HG03025 (cell line): ENCODE measurements at regions not wholly inside any gene's neighbourhood (a gene's known extent, or its start where the extent isn't known, plus 50 kb on each side); places are given as distances from the start of the nearest gene placed in this dataset.
A peak's percentile ranks its signal among the peaks of the same experiment; 100 is the strongest.

Source experiments
- ATAC-seq: cut with Tn5 transposase; IDR thresholded peaks from one replicate; pipeline ENCODE4 v1.9.1; 2021; ENCODE audit warnings: mild to moderate bottlenecking, moderate library complexity; ENCODE audit not compliant: unreplicated experiment, low FRiP score

GRCh38 chr12:124505001-124505818 is 62.2 kb downstream of the NCOR2 start:
- no peak for ATAC-seq

- ATAC-seq = no peak
These were observed 63.0 kb downstream of the NCOR2 start for GRCh38 chr12:124504273-124505000.

- no peak for ATAC-seq
These were observed 64.1 kb downstream of the NCOR2 start for GRCh38 chr12:124503305-124503704.

GRCh38 chr12:124502379-124502778 is 65.0 kb downstream of the NCOR2 start:
- ATAC-seq = no peak

GRCh38 chr12:124501827-124502226 is 65.6 kb downstream of the NCOR2 start:
- no peak for ATAC-seq

GRCh38 chr12:124501112-124501561 is 66.3 kb downstream of the NCOR2 start:
- ATAC-seq = no peak

GRCh38 chr12:124499898-124500244 is 67.5 kb downstream of the NCOR2 start:
- no peak for ATAC-seq

- no peak for ATAC-seq
These were observed 68.1 kb downstream of the NCOR2 start for GRCh38 chr12:124499190-124499753.

GRCh38 chr12:124498275-124499189 is 68.9 kb downstream of the NCOR2 start:
- no peak for ATAC-seq

GRCh38 chr12:124497658-124498057 is 69.8 kb downstream of the NCOR2 start:
- ATAC-seq = no peak

GRCh38 chr12:124497039-124497438 is 70.4 kb downstream of the NCOR2 start:
- ATAC-seq = no peak

- ATAC-seq = no peak
These were observed 70.8 kb downstream of the NCOR2 start for GRCh38 chr12:124496584-124496983.

GRCh38 chr12:124495194-124495983 is 72.0 kb downstream of the NCOR2 start:
- no peak for ATAC-seq

- ATAC-seq = no peak
These were observed 72.7 kb downstream of the NCOR2 start for GRCh38 chr12:124494751-124495129.

- ATAC-seq = peak; percentile 79
These were observed 73.3 kb downstream of the NCOR2 start for GRCh38 chr12:124493809-124494750.

- ATAC-seq = no peak
These were observed 74.3 kb downstream of the NCOR2 start for GRCh38 chr12:124492879-124493808.

- no peak for ATAC-seq
These were observed 75.5 kb downstream of the NCOR2 start for GRCh38 chr12:124491856-124492420.
